ENCODE measurements at regions not wholly inside any gene's neighbourhood (a gene's known extent, or its start where the extent isn't known, plus 50 kb on each side); places are given as distances from the start of the nearest gene placed in this dataset.
"Not testable (repeated sequence)": the region's sequence is repeated elsewhere in the genome, so short reads cannot be mapped to it uniquely, and the experiment has no call there.

GRCh38 chr2:175690113-175690837 lies 311.8 kb downstream of the LNPK start:
- in situ Hi-C loops (cut with MboI; ENCODE audit: low sequenced_read_pairs): loop anchor here (25.0 kb wide), 1 partner anchor 397 kb away; the partner anchor contains the start of genes EVX2, HOXD12 and HOXD13

- in situ Hi-C loops (cut with MboI; ENCODE audit: low sequenced_read_pairs): loop anchor here (25.0 kb wide), 1 partner anchor 399 kb away; the partner anchor contains the start of genes EVX2, HOXD12 and HOXD13
Measured at GRCh38 chr2:175688243-175688642, 313.8 kb downstream of the LNPK start.

GRCh38 chr2:175687465-175687864 lies 314.6 kb downstream of the LNPK start:
- in situ Hi-C loops (cut with MboI; ENCODE audit: low sequenced_read_pairs): loop anchor here (25.0 kb wide), 1 partner anchor 400 kb away; the partner anchor contains the start of genes EVX2, HOXD12 and HOXD13

- in situ Hi-C loops (cut with MboI; ENCODE audit: low sequenced_read_pairs): loop anchor here (25.0 kb wide), 1 partner anchor 401 kb away; the partner anchor contains the start of genes EVX2, HOXD12 and HOXD13
Measured at GRCh38 chr2:175686002-175686401, 316.1 kb downstream of the LNPK start.

- in situ Hi-C loops (cut with MboI; ENCODE audit: low sequenced_read_pairs): loop anchor here (25.0 kb wide), 1 partner anchor 403 kb away; the partner anchor contains the start of genes EVX2, HOXD12 and HOXD13
Measured at GRCh38 chr2:175684466-175684865, 317.6 kb downstream of the LNPK start.

- in situ Hi-C loops (cut with MboI; ENCODE audit: low sequenced_read_pairs): loop anchor here (25.0 kb wide), 1 partner anchor 408 kb away; the partner anchor contains the start of genes EVX2, HOXD12 and HOXD13
Measured at GRCh38 chr2:175679728-175680127, 322.3 kb downstream of the LNPK start.

GRCh38 chr2:175679231-175679630 lies 322.8 kb downstream of the LNPK start:
- in situ Hi-C loops (cut with MboI; ENCODE audit: low sequenced_read_pairs): loop anchor here (25.0 kb wide), 1 partner anchor 408 kb away; the partner anchor contains the start of genes EVX2, HOXD12 and HOXD13

- in situ Hi-C loops (cut with MboI; ENCODE audit: low sequenced_read_pairs): loop anchor here (25.0 kb wide), 1 partner anchor 409 kb away; the partner anchor contains the start of genes EVX2, HOXD12 and HOXD13
Measured at GRCh38 chr2:175677880-175678279, 324.2 kb downstream of the LNPK start.

- in situ Hi-C loops (cut with MboI; ENCODE audit: low sequenced_read_pairs): loop anchor here (25.0 kb wide), 1 partner anchor 410 kb away; the partner anchor contains the start of genes EVX2, HOXD12 and HOXD13
Measured at GRCh38 chr2:175676813-175677212, 325.3 kb downstream of the LNPK start.

- in situ Hi-C loops (cut with MboI; ENCODE audit: low sequenced_read_pairs): not testable (repeated sequence)
Measured at GRCh38 chr2:175668804-175669203, 333.3 kb downstream of the LNPK start.

GRCh38 chr2:175662335-175662734 lies 339.7 kb downstream of the LNPK start:
- in situ Hi-C loops (cut with MboI; ENCODE audit: low sequenced_read_pairs): no loop called here

- in situ Hi-C loops (cut with MboI; ENCODE audit: low sequenced_read_pairs): no loop called here
Measured at GRCh38 chr2:175648577-175649063, 353.4 kb downstream of the LNPK start.

- in situ Hi-C loops (cut with MboI; ENCODE audit: low sequenced_read_pairs): no loop called here
Measured at GRCh38 chr2:175647058-175647457, 355.0 kb downstream of the LNPK start.

- in situ Hi-C loops (cut with MboI; ENCODE audit: low sequenced_read_pairs): no loop called here
Measured at GRCh38 chr2:175640655-175641054, 361.4 kb downstream of the LNPK start.

- in situ Hi-C loops (cut with MboI; ENCODE audit: low sequenced_read_pairs): no loop called here
Measured at GRCh38 chr2:175633227-175633626, 368.8 kb downstream of the LNPK start.

- in situ Hi-C loops (cut with MboI; ENCODE audit: low sequenced_read_pairs): no loop called here
Measured at GRCh38 chr2:175631245-175631623, 370.8 kb downstream of the LNPK start.

GRCh38 chr2:175630280-175631244 lies 371.5 kb downstream of the LNPK start:
- in situ Hi-C loops (cut with MboI; ENCODE audit: low sequenced_read_pairs): no loop called here

GRCh38 chr2:175628243-175628642 lies 373.8 kb downstream of the LNPK start:
- in situ Hi-C loops (cut with MboI; ENCODE audit: low sequenced_read_pairs): no loop called here

- in situ Hi-C loops (cut with MboI; ENCODE audit: low sequenced_read_pairs): no loop called here
Measured at GRCh38 chr2:175627405-175627804, 374.7 kb downstream of the LNPK start.

GRCh38 chr2:175626796-175627195 lies 375.3 kb downstream of the LNPK start:
- in situ Hi-C loops (cut with MboI; ENCODE audit: low sequenced_read_pairs): no loop called here

GRCh38 chr2:175624785-175625184 lies 377.3 kb downstream of the LNPK start:
- in situ Hi-C loops (cut with MboI; ENCODE audit: low sequenced_read_pairs): no loop called here

Data from hTERT RPE-1 (cell line).